Hepatocyte (in vitro differentiated cells): ENCODE measurements at regions not wholly inside any gene's neighbourhood (a gene's known extent, or its start where the extent isn't known, plus 50 kb on each side); places are given as distances from the start of the nearest gene placed in this dataset.

Experiments used
- CTCF ChIP-seq: fragments of 200-600 bp; sonication (generic); IDR thresholded peaks from 2 replicates; pipeline ENCODE4 v1.5.1; 2016; ENCODE audit warnings: antibody characterized with exemption, mild to moderate bottlenecking; ENCODE audit not compliant: poor library complexity
- EZH2 ChIP-seq: fragments of 200-600 bp; sonication (generic); IDR thresholded peaks from 2 replicates; pipeline ENCODE4 v1.6.1; 2016; ENCODE audit warnings: antibody characterized with exemption, mild to moderate bottlenecking, borderline replicate concordance
- EZH2phosphoT487 ChIP-seq: fragments of 200-600 bp; sonication (generic); IDR thresholded peaks from one replicate; pipeline ENCODE4 v1.6.1; 2018; ENCODE audit warnings: antibody characterized with exemption, mild to moderate bottlenecking, low read depth, moderate library complexity; ENCODE audit not compliant: unreplicated experiment, severe bottlenecking

GRCh38 chr18:34611904-34612303 lies 98.2 kb upstream of the DTNA start:
- TF ChIP-seq CTCF (no peak), EZH2 (no peak), EZH2phosphoT487 (no peak)
